NCI-H345 treated with DMSO at 0.1 percent for 48 hours (cell line): ENCODE measurements at regions not wholly inside any gene's neighbourhood (a gene's known extent, or its start where the extent isn't known, plus 50 kb on each side); places are given as distances from the start of the nearest gene placed in this dataset.

ENCODE experiments used
- DNase-seq: peaks from one replicate; lab custom pipeline; 2025; ENCODE audit not compliant: unreplicated experiment; lab: John Stamatoyannopoulos, UW

DNA sequence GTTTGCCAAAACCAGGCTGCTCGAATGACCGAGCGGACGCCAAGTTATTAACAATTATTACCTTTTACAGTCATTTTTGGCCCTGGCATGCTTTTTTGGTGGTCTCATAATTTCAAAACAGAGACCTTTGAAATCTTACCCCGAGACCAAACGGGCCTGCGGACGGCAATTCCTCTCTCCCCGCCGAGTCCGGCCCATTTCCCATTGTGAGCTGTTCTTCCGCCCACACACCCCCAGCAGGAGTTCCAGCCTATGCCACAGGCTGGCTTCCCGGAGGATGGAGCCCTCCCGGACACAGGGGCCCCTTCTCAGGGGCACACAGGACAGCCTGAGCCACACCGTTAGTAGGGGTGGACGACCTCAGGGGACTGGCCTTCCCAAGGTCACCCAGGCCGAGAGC, 130.7 kb downstream of the C16orf95 start:
- no peak for DNase-seq

DNA sequence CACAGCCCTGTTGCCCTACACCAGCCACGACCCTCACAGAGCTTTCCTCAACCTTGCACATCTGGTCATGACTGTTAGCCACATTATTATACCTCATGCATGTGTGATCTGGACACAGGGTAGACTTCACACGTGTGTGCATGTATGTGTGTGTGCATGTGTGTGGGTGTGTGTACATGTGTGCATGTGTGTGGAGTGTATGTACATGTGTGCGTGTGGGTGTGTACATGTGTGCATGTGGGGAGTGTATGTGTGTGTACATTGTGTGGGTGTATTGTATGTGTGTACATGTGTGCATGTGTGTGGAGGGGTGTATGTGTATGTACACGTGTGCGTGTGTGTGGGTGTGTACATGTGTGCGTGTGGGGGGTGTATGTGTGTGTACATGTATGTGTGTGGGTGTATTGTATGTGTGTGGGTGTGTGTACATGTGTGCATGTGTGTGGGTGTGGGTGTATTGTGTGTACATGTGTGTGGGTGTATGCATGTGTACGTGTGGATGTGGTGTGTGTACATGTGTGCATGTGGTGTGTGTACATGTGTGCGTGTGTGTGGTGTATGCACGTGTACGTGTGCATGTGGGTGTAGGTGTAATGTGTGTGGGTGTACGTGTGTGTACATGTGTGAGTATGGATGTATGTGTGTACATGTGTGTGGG, 130.2 kb downstream of the C16orf95 start:
- DNase-seq: no peak

DNA sequence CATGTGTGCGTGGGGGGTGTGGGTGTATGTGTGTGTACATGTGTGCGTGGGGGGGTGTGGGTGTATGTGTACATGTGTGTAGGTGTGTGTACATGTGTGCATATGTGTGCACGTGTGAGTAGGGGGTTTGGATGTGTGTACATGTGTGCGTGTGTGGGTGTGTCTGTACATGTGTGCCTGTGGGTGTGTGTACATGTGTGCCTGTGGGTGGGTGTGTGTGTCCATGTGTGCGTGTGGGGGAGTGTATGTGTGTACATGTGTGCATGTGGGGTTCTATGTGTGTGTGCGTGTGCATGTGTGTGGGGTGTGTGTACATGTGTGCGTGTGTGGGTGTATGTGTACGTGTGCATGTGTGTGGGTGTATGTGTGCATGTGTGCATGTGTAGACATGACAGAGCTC, 129.1 kb downstream of the C16orf95 start:
- no peak for DNase-seq

DNA sequence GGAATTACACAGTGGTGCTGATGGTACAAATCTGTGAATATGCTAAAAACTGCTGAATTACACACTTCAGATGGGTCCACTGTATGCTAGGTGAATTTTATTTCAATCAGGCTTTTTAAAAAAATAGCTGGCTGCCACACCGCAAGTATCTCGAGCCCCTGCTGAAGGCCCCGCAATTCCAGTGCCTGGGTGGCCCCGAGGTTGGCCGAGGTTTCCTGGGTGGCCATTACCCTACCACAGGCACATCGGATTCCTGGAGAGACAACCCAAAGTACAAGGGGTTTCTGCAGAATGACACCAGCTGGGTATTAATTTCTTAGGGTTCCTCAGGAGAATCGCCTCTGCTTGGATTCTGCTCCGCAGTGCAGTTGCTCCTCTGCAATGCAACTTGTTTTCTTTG, 127.8 kb downstream of the C16orf95 start:
- DNase-seq: no peak

DNA sequence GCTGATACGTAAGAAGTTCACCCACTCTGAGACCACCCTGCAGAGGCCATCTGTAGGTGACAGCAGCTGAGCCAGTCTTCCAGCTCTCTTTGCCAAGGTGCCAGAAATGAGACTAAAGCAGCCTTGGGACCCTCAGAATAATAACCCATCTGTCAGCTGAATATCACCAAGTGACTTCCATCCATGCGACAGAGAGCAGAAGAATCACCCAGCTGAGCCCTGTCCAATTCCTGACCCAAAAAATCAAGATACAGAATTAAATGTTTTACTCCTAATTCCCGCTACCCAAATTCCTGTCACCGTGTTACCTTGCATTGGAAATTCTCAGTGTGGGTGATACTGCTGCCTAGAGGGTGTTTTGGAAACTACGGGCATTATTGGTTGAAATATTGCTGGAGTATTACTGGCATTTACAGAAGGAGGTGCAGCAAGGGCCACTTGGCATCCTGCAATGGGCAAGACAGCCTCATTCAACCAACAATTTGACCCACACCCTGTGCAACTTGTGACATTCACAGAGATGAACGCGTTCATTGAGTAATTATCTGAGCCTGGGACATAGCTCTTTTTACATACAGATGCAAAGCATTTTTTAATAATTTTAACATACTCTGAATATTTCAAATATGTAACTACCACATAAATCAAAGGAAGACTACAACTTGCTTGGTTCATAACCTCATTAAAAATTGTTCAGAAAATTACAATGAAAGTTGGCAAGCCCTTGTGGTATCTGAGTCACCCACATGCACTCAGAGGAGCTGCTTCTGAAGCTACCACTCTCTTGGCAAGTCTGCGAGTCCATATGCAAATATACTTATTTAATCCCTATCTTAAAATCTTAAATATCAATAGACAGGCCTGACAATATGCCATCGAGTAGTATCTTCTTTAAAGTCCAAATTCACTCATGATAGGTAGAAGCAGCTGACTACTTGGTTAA, 126.6 kb downstream of the C16orf95 start:
- DNase-seq: no peak

DNA sequence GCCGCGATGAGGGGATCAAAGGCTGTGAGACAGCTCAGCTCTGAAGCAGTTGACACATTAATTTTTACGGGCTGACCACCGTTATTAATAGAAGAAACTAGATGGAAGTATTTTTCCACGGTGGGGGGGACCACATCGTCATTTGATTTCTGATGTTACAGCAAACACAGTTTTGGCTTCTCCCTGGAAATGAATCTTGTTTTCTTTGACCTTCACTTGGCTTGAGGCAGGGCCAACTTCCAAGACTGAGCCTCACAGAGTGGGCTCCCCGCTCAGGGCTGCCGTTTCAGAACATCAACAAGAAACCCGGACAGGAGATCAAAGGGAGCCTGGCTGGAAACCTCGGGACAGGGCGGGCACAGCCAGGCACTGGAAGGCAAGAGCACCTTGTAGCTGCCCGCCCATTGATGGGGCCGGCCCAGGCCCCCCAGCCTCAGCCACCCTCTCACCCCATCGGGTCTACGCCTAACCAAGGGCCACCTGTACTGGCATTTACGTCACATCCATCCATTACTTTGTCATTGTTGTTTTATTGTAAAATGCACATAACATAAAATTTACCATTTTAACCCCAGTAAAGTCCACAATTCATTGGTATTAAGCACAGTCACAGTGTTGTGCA, 124.6 kb downstream of the C16orf95 start:
- DNase-seq: no peak

DNA sequence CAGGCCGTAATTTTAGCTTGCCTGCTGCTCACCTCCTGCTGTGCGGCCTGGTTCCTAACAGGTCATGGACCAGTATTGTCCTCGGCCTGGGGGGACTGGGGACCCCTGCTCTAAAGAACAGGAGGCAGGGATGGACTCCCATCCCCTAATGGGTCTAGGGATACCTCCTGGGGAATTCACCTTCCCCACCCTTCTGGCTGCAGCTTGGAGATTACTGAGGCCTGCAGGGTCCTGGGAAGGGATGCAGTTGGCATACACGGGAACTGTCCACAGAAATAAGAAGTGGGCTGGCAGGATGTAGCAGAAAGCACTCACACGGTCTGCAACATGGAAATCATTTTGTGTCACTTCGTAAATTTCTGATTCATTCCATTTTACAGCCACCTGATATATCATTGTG, 123.0 kb downstream of the C16orf95 start:
- DNase-seq: no peak

DNA sequence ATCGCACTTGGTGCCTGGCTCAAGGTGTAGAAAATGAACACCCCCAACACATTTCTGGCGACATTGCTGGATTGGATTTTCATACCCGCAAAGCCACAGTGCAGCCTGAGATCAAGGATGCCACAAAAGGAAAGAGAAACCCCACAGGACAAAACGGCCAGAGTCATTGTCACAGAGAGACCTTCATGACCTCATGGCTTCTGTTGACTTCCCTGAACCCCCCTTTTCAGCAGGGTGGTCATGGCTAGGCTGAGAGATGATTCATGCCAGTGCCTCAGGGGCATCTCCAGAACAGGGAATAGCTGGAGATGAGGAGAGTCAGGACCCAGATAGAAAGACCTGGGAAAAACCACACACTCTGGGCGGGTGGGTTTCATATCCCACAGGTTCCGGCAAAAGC, 122.0 kb downstream of the C16orf95 start:
- DNase-seq: no peak

DNA sequence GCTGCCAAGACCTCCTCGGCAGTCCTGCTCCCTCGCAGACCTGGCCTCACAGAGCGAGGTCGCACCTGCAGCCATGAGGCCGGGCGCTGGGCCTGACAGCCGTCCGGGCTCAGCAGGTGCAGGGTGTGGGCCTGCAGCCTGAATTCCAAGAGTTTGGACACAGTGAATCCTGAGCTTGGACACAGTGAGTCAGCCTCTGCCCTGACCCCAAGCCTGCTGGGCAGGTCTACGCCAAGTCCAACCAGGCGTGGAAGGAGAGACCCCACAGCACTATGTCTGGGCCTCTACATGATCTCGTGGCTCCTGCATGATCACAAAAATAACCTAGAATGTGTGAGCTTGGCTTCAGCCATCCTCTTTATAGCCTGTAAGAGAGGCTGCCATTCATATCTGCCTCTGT, 121.0 kb downstream of the C16orf95 start:
- no peak for DNase-seq

DNA sequence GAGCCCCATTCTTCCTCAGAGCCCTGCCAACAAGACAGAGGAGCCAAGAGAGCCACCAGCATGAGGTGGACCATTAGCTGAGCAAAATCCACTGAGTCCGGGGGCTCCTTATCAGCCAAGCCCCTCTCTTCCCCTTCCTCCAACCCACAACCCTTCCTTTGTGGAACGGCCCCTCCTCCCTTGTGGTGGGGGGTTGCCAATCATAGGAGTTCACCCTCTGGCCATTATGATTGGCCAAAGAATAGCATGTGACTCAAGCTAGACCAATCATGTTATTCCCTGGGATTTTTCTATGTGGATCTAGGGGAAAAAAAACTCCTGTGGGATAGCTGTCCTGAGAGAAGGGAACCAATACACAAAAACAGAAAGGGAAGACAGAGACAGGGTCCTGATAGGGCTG, 120.5 kb downstream of the C16orf95 start:
- DNase-seq: no peak

DNA sequence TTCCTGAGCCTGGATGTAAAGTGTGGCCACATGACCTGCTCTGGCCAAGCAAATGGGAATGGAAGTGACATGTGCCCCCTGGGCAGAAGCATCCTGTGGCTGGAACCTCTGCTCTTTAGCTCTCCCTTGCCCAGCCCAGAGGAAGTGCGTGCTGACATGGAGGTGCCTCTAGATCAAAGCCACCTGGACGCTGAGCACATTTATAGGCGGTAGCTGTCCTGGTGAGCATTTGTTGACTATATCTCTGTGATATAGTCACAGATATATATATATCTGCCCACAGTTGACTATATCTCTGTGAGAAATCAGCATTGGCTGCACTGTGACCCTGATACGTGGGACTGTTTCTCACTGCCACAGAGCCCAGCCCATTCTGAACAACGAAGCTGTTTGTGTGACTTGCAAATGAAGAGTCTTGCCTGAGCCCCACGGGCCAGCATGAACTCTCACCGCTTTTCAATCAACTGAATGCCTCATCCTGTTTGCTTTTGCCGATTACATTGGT, 118.8 kb downstream of the C16orf95 start:
- no peak for DNase-seq

DNA sequence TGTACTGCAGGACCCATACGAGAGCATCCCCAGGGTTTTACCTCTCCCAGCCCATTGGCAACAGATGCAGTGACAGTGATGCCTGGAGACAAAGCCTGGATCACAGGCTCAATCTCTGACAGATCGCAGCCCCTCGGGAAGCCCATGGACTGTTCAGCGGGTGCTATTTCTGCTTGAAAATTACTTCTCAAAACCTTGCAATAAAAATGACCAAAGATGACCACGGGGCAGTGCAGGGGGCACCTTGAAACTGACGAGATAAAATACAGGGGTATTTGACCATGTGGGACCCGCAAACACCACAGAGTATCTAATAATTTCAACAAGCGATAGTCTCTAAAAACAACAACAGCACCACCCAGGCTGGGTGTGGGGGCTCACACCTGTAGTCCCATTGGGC, 118.3 kb downstream of the C16orf95 start:
- DNase-seq: no peak

DNA sequence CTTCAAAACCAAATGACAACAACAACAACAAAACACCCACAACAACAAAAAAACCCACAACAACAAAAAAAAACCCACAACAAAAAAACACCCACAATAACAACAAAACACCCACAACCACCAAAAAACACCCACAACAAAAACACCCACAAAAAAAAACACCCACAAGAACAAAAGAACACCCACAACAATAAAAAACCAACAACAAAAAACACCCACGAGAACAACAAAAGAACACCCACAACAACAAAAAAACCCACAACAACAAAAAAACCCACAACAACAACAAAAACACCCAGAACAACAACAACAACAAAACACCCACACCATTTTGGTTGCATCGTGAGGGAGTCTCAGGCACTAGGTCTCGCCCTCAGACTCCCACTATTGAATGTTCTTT, 117.8 kb downstream of the C16orf95 start:
- no peak for DNase-seq

DNA sequence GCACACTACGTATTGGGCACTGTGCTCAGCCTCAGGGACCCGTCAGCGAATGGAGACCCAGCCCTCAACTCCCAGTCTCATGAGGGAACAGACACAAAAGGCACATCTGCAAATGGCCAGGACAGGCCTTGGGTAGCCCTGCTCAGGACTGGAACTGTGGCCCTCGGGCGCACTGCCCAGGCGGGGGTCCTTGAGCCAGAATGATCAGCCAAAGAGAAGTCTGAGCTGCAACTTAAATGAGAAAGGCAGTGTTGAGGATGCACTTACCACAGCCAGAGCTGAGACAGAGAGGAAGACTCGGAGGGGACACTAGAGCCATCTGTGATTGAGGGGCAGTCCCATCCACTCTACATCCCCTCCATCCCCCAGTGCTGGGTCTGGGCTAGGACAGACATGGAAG, 117.3 kb downstream of the C16orf95 start:
- no peak for DNase-seq

DNA sequence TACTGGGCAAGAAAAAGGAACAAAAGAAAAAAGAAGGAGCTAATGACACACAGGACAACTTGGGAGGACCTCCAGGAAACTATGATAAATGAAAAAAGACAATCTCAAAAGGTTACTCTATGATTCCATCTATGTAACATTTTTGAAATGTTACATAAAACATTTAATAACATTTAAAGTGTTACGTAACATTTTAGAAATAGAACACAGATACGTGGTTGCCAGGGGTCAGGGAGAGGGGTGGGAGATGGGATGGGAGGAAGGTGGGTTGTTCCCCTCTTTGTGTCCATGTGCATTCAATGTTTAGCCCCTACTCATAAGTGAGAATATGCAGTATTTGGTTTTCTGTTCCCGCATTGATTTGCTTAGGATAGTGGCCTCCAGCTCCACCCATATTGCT, 116.6 kb downstream of the C16orf95 start:
- DNase-seq: no peak

DNA sequence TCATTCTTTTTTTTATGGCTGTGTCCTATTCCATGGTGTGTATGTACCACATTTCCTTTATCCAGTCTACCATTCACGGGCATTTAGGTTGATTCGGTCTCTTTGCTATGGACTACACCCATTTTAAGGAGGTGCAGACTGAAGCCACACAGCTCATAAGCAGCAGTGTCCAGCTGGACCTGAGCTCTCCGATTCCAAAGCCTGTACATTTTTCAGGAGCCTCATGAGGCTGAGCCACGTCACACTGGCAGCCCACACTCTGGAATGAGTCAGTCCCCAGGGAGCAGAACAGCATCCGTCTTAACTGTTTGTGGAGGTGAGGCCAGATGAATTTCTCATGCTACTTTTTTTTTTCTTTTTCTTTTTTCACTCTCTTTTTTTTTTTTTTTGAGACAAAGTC, 116.1 kb downstream of the C16orf95 start:
- DNase-seq: no peak

DNA sequence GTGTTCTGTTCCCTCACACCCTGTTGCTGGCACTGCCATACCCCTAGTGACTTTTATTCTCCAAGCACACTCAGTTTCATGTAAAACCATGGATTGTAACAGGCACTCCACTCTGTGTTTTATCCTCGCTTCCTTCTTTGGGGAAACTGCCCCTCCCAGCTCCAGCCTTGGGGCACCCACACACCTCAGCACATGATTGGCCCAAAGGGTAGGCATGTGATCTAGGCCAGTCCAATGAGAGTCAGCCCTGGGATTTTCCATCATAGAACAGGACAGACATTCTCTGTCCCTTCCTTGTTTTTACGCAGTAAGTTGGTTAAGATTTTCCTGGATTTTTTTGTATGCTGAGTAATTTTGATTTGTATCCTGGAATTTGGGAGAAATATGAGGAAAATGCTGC, 115.4 kb downstream of the C16orf95 start:
- DNase-seq: no peak

DNA sequence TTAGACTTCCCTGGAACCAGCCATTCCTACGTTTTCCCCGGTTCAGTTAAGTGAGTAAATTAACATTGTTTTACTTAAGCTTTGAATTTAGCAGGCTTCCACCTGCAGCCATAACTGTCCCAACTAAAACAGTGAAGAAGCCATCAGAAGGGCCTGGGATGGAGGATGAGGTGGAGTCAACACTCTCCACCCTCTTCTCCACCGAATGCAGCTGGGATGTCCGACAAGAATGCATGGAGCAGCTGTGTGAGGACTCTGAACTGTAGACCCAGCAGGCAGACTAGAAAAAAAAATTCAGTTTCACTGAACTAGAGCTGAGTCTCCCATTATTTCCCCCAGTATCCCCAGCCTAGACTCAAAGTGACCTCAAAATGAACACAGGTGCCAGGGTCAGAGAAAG, 114.8 kb downstream of the C16orf95 start:
- DNase-seq: no peak

DNA sequence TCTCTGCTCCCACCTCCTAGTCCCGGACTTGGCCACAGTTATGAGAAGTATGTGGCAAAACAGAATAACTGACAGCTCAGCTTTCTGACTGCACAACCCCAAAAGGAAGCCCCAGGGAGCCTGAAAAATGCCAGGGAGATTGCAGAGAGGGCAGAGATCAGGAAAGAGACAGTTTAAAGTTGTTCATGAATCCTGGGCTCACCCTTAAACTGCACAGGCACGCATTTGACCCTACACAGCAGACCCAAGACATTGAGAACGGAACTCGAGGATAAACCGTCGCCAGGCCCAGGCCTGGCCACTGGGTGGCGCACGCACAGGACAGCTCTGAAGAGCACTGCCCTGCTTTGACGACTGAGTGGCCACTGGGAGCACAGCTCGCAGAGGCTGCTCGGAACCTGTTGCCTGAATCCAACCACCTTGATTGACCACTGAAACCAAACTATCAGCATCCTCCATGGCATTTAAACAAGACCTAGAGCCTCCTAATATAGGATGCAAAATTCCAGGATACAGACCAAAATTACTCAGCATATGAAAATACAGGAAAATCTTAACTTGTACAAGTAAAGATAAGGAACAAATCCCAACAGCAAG, 114.0 kb downstream of the C16orf95 start:
- DNase-seq: peak; percentile 29

DNA sequence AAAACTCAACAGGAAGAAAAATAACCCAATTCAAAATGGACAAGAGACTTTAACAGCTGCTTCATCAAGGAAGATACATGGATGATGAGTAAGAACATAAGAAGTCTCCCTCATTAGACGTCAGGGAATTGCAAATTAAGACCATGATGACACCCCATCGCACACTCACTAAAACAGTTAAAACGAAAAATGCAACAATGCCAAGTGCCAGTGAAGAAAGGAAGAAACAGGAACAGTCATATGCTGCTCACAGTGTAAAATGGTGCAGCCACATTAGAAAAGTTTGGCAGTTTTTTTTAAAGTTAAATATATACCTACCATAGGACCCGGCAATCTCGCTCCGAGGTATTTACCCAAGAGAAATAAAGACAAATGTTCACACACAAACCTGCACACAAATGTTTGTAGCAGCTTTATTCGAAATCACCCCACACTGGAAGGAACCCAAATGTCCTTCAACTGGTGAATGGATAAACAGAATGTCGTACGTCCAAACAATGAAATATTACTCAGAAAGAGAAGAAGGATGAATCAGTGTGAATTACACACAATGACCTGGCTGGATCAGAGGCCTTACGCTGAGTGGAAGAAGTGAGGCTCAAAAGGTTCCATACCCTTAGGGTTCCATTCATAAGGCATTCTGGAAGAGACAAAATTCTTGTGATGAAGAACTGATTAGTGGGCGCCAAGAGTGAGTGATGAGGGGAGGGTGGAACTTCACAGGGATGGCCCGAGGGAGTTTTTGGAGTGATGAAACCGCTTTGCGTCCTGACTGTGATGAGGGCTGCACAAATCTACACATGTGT, 110.3 kb downstream of the C16orf95 start:
- no peak for DNase-seq

DNA sequence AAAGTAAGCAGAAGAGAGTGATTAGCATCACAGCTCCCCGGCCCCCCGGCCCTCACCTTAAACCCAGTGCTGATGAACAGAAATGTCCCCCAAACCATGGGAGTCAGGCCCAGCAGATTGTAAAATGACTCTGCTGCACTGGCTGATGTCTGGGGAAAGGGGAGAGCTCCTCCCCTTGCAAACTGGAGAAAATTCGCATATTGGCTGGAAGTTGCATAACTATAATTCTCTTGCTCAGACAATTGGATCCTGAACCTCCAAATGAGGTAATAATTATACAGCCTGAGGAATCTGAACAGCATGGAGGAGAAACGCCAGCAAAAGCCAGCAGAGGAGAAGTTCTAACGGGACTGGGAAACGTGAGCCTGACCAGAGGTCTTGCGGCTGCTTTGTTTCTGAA, 109.7 kb downstream of the C16orf95 start:
- DNase-seq: no peak
